ENCODE measurements at regions not wholly inside any gene's neighbourhood (a gene's known extent, or its start where the extent isn't known, plus 50 kb on each side); places are given as distances from the start of the nearest gene placed in this dataset.

GRCh38 chr1:228849011-228849541 is 113.8 kb downstream of the RHOU start:
- no peak for TF ChIP-seq POLR2AphosphoS5 (IDR thresholded peaks at IDR 0.05)
- no peak for TF ChIP-seq EP300 (IDR thresholded peaks at IDR 0.05)
- TF ChIP-seq, protein P1, sequence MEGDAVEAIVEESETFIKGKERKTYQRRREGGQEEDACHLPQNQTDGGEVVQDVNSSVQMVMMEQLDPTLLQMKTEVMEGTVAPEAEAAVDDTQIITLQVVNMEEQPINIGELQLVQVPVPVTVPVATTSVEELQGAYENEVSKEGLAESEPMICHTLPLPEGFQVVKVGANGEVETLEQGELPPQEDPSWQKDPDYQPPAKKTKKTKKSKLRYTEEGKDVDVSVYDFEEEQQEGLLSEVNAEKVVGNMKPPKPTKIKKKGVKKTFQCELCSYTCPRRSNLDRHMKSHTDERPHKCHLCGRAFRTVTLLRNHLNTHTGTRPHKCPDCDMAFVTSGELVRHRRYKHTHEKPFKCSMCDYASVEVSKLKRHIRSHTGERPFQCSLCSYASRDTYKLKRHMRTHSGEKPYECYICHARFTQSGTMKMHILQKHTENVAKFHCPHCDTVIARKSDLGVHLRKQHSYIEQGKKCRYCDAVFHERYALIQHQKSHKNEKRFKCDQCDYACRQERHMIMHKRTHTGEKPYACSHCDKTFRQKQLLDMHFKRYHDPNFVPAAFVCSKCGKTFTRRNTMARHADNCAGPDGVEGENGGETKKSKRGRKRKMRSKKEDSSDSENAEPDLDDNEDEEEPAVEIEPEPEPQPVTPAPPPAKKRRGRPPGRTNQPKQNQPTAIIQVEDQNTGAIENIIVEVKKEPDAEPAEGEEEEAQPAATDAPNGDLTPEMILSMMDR (IDR thresholded peaks at IDR 0.05), result no peak
